ENCODE measurements at regions not wholly inside any gene's neighbourhood (a gene's known extent, or its start where the extent isn't known, plus 50 kb on each side); places are given as distances from the start of the nearest gene placed in this dataset.

GRCh38 chr13:87168390-87168789 lies 502.8 kb upstream of the SLITRK5 start:
- no peak for TF ChIP-seq REST (IDR thresholded peaks at IDR 0.05; ENCODE audit: insufficient read depth in 1 of 2, low read depth in 2 of 2, low read length in 1 of 2)
- no peak for TF ChIP-seq POLR2AphosphoS5 (IDR thresholded peaks at IDR 0.05; ENCODE audit: low read depth, low read length)
- no peak for TF ChIP-seq TCF7L2 (IDR thresholded peaks at IDR 0.05; ENCODE audit: low read depth, low read length)
- TF ChIP-seq CTCF (IDR thresholded peaks at IDR 0.05): no peak
- no peak for TF ChIP-seq SIN3A (IDR thresholded peaks at IDR 0.05; ENCODE audit: borderline replicate concordance, insufficient read depth, low read depth, low read length)
- in situ Hi-C loops (cut with HindIII; ENCODE audit: low pct_unique_long_range_greater_than_20kb, low sequenced_read_pairs) (no loop called here), intact Hi-C loops (cut with micrococcal nuclease; ENCODE audit: unreplicated experiment) (no loop called here)
- Histone ChIP-seq H3K27ac (ENCODE audit: low read length) (no peak overlapping the region), H3K36me3 (ENCODE audit: control insufficient read depth, insufficient read depth, low read length) (no peaks in the 10 kb centered on the region), H3K27me3 (ENCODE audit: control insufficient read depth, insufficient read depth, low read length) (no peaks in the 10 kb centered on the region), H3K4me1 (ENCODE audit: control insufficient read depth, insufficient read depth, low read length) (no peaks in the 10 kb centered on the region), H3K9me3 (ENCODE audit: control insufficient read depth, insufficient read depth, low read depth, low read length) (no peaks in the 10 kb centered on the region), H3K4me3 (ENCODE audit: low read depth in 2 of 2, low read length in 2 of 2) (no peak overlapping the region)
- ATAC-seq: no peak
- no TSS peak for BruUV-seq (replicated peaks)
- ChIA-PET CTCF (no interaction called here), POLR2A (no interaction called here)
- DNase-seq (ENCODE audit: low read depth, low spot score): no peak

GRCh38 chr13:87169337-87169736 lies 501.8 kb upstream of the SLITRK5 start:
- no peak for DNase-seq (ENCODE audit: low read depth, low spot score)
- ATAC-seq: no peak
- no peaks in the 10 kb centered on the region for H3K9me3 ChIP-seq (ENCODE audit: control insufficient read depth, insufficient read depth, low read depth, low read length)
- in situ Hi-C loops (cut with HindIII; ENCODE audit: low pct_unique_long_range_greater_than_20kb, low sequenced_read_pairs): no loop called here
- H3K27ac ChIP-seq (ENCODE audit: low read length): no peak overlapping the region
- no peaks in the 10 kb centered on the region for H3K4me1 ChIP-seq (ENCODE audit: control insufficient read depth, insufficient read depth, low read length)
- ChIA-PET POLR2A (no interaction called here), CTCF (no interaction called here)
- no TSS peak for BruUV-seq (replicated peaks)
- H3K36me3 ChIP-seq (ENCODE audit: control insufficient read depth, insufficient read depth, low read length): no peaks in the 10 kb centered on the region
- no peak for TF ChIP-seq REST (IDR thresholded peaks at IDR 0.05; ENCODE audit: insufficient read depth in 1 of 2, low read depth in 2 of 2, low read length in 1 of 2)
- TF ChIP-seq CTCF (IDR thresholded peaks at IDR 0.05): no peak
- no peak for TF ChIP-seq SIN3A (IDR thresholded peaks at IDR 0.05; ENCODE audit: borderline replicate concordance, insufficient read depth, low read depth, low read length)
- TF ChIP-seq TCF7L2 (IDR thresholded peaks at IDR 0.05; ENCODE audit: low read depth, low read length): no peak
- TF ChIP-seq POLR2AphosphoS5 (IDR thresholded peaks at IDR 0.05; ENCODE audit: low read depth, low read length): no peak
- intact Hi-C loops (cut with micrococcal nuclease; ENCODE audit: unreplicated experiment): no loop called here
- H3K4me3 ChIP-seq (ENCODE audit: low read depth in 2 of 2, low read length in 2 of 2): no peak overlapping the region
- H3K27me3 ChIP-seq (ENCODE audit: control insufficient read depth, insufficient read depth, low read length): no peaks in the 10 kb centered on the region
